Adrenal gland (tissue), 5 donors: ENCODE measurements at regions not wholly inside any gene's neighbourhood (a gene's known extent, or its start where the extent isn't known, plus 50 kb on each side); places are given as distances from the start of the nearest gene placed in this dataset.

Experiments used
- POLR2A ChIP-seq, 2 donors: fragments of 450-650 bp; IDR thresholded peaks; one replicate each; pipeline ENCODE4 v1.6.1; 2017; ENCODE audit warnings: antibody characterized with exemption in 2 of 2, mild to moderate bottlenecking in 2 of 2, moderate library complexity in 1 of 2
- TF ChIP-seq, protein P1 (sequence below), 6 experiments: fragments of 450-650 bp in 4 of 6; fragments of 200-600 bp in 2 of 6; sonication (generic) in 1 of 6; IDR thresholded peaks; 1 replicate in 5 of 6; 2 replicates in 1 of 6; pipeline versions ENCODE4 v1.5.1 to v1.8.0; 2016 to 2021; ENCODE audit warnings: antibody characterized with exemption in 6 of 6, mild to moderate bottlenecking in 2 of 6, moderate library complexity in 1 of 6
- donor health status: DM: no; HTN: no; CAD: no.

DNA sequence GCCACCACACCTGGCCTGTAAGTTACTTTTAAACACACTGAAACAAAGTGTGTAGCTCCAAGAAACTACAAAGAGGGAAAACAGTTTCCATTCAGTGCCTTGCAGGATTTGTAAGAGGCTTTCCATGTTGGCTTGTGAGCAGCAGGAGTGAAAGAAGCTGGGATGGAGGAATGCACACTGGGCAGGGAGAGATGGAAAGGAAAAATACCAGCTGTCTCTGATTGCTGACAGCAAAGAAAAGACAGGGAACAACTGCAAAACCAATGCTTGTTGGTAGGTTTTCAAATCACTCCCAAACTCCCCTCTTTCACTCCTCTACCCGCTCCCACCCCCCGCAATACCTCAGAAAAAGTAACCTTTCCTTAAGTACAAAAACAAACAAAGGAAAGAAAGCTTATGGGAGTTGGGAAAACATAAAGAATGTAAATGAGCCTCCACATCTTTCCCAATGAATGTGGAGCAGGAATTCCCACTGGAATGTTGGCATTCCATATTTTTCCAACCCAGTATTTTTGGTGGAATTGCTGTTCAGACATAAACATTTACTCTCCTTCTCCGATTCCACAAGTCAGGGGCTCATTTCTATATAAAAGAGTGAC lies 166.1 kb downstream of the THBS2 start:
- no peak for TF ChIP-seq POLR2A (IDR thresholded peaks at IDR 0.05)
- TF ChIP-seq, protein P1, sequence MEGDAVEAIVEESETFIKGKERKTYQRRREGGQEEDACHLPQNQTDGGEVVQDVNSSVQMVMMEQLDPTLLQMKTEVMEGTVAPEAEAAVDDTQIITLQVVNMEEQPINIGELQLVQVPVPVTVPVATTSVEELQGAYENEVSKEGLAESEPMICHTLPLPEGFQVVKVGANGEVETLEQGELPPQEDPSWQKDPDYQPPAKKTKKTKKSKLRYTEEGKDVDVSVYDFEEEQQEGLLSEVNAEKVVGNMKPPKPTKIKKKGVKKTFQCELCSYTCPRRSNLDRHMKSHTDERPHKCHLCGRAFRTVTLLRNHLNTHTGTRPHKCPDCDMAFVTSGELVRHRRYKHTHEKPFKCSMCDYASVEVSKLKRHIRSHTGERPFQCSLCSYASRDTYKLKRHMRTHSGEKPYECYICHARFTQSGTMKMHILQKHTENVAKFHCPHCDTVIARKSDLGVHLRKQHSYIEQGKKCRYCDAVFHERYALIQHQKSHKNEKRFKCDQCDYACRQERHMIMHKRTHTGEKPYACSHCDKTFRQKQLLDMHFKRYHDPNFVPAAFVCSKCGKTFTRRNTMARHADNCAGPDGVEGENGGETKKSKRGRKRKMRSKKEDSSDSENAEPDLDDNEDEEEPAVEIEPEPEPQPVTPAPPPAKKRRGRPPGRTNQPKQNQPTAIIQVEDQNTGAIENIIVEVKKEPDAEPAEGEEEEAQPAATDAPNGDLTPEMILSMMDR (IDR thresholded peaks at IDR 0.05): no peak
